ENCODE measurements at regions not wholly inside any gene's neighbourhood (a gene's known extent, or its start where the extent isn't known, plus 50 kb on each side); places are given as distances from the start of the nearest gene placed in this dataset.

DNA sequence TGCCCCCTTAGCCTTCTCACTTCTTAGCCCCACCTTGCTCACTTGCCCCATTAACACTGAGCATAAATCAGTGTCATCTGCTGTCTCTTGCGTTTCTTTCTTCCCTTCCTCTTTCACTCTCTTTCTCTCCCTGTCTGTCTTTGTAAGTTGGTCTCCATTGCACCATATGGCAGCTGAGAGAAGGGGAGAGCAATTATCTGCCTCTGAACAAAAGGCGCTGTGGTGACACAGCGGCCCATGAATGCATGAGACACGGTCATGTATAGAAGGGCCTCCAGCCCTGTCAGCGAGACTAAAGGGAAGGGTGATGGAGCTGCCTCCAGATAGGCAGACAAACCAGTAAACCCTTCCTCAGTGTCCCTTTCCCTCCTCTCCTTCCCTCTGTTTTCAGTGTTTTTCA, 88.8 kb upstream of the PCDH18 start:
- no peak for DNase-seq

DNA sequence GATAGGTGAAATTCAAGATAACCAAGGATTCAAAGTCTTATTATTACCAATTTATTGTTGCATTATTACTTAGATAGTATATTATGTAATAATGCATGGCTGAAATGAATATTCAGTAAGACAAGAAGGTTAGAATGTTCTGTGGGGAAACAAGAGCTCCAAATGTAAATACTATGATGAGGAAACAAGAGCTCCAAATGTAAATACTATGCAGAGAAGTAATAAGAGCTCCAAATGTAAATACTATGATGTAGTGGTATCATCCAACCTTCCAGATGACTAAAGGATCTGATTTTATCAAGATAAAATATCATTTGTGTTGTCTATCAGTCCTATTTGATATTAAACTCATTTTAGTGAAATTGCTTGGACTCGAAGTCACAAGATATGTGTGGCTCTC, 82.2 kb upstream of the PCDH18 start:
- DNase-seq, result no peak

DNA sequence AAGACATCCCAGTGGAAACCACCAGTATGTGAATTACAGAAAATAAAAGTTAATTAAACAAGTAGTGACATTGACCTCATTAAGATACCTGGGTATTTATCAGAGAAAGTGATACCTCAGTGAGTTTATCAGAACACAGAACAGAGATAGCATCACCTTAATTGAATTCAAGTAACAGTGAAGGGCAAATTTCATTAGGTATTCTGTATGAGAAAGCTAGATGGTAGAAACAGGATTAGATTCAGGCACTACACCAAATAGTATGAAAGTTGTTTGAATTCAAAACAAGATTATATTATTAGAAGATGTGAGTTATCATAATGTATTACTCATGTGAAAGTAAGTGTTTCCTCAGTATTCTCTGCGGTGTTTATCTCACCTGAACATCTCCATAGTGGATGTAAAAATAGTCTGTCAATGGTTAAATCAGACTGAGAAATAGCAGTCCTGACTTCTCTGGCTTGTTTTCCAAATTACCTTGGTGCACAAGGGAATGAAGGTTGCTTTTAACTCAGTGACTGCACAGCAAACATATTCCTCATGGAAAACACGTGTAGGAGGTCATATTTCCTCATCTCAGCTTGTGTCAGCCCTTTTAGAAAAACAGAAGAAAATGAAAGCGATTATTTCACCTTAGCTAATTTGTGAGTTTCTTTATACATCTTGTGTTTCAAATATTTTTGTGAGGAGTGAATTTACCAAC, 79.9 kb upstream of the PCDH18 start:
- DNase-seq, result no peak

DNA sequence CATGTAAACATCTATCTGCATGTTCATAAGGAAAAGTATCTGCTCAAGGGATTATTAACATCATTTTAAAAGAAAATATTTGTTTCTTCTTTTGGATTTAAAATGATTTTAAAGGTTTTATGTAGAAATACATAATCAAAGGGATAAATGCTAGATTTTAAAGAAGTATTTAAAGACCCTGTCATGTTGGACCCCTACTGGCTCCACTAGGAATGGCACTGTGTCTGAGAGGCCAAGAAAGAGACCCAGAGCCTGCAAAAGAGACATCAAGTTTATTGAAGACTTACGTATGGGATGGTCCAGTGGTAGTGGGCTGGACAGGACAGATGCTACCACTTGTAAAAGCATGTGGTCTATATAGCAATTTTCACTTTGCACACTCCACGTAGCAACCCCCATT, 78.7 kb upstream of the PCDH18 start:
- DNase-seq, result no peak

DNA sequence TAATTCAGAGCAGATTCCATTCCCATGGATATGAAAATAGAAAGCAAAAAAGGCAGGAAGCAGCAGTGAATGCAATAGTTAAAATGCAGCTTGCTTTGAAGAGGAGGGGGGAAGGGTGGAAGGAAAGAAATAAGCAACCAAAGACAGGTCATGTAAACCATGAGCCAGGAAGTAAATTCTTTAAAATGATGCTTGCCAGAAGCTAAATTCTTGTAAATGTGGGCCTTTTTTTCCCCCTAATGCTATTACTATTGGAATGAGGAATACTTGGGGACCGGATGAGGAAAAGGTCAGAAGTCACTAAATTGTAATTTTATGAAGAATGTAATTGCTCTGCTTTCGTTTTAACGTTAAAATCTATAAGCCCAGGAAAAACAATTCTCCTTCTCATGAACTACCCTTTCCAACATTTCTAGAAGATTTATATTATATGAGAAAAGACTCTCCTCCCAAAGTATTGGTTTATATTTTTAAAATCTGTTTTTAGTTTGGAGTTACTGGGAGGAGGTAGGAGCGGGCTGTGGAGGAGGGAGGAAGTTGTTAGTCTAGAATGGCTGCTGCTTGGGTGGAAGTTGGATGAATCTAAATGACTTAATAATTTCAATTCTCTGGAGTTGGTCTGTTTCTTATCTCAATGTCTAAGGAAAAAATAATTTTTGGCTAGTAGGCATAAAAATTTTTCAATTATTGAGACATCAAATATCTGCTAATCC, 77.6 kb upstream of the PCDH18 start:
- DNase-seq, result no peak

DNA sequence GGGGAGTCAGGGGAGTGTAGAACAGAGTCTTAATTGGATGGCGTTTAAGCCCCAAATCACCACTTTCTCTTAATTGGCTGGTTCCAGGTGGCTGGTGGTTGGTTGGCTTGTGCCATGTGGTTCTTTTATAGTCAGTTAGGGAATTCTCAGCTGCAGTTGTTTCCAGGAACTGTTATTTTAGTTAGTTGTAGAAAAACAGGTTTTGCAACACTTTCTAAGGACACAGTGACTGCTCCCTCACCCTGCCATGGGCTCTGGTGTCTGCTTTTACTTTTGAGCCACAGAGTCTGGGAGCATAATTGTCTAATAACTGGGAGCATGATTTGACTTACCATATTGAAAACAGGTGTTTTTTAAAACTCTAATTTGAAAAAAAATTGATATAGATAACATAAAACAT, 75.8 kb upstream of the PCDH18 start:
- DNase-seq, result no peak

DNA sequence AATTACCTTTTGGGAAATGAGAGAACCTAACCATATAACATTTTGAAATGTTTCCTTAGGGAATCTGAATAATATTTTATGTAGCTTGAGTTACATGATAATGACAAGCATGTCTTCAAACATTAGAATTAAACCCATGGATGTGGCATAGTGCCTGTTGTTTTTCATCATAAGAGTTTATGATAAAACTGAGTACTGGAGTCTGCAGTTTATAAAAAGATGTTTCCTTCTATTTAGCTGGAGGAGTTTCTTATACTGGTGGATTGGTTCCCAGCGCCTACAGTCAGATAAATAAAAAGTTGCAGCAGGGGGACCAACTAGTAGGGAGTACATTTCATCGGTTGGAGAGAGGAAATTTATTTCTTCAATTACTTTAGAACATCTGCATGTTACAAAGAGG, 70.1 kb upstream of the PCDH18 start:
- no peak for DNase-seq

DNA sequence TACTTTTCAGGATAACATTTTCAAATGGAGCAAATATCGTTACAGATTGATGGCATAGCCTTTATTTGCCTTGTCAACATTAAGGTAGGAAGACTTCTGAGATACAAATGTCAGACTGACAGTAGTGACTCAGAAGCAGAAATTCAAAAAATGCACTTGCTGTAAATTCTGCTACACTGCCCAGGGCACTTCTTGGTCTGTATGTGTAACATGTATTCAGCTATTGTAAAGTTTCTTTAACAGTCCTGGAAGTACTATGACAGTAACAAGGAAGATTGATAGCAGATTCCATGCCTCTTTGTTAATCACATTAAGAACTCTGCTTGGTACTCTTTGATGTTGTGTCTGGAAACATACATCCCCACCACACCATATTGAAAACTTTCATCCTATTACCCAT, 69.6 kb upstream of the PCDH18 start:
- DNase-seq, result no peak

DNA sequence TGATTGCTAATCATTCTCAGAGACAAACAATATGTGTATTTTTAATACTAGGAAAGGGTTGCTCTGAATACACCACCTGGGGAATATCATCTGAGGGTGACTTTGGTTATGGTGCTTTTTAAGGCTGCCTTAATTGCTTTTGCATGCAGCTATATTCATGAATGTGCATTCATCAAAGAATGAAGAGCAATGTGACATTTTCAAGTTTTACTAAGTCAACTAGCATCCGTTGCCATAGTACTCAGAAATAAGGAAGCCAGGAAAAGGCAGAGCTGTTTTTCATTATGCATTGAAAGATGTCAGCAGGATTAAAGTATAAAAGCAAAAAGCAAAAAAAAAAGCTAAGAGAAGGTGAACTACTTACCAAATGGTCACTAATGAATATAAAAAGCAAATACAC, 67.4 kb upstream of the PCDH18 start:
- DNase-seq, result no peak

DNA sequence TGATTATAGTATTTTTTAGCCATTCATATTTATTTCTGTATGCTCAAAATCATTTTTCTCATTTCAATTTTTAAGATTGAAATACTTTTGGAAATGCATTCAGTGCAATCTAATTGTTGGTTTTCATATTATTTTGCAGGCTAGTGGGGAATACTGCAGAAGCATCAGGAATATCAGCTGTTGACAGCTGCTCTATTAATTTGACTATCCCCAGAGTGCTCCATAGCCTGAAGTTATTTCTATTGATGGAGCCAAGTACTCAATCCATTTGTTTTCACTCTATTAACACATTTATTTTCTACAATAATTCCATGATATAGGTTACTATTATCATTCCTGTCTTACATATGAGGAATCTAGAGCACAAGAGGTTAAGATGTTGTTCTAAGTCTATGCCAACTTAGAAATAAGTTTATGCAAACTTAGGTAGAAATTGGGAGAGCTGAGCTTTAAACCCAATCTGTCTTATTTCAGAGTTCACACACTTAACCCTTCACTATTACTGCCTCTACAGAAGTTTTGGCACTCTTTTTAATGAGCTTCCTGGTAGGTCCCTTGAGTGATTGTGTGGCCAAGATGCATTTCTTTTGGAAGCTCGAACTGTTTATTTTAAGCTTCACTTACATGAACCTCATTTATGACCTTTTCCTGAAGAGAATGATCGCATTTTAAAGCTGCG, 65.6 kb upstream of the PCDH18 start:
- no peak for DNase-seq

DNA sequence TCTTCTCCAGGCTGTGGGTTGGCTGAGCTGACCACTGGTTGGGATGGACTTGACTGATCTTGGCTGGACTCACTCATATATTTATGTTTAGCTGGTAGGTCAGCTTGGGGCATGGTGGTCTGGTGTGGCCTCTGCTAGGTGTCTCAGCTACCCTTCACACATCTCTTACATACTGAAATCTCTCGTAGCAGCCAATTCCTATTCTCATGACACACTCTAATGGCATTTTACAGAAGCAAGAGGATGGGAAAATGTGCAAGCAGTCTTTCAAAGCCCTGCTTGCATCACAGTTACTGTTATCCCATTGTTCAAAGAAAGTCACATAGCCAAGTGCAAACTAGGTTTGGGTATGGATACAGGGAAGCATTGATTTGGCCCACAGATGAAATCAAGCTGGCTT, 55.5 kb upstream of the PCDH18 start:
- no peak for DNase-seq

DNA sequence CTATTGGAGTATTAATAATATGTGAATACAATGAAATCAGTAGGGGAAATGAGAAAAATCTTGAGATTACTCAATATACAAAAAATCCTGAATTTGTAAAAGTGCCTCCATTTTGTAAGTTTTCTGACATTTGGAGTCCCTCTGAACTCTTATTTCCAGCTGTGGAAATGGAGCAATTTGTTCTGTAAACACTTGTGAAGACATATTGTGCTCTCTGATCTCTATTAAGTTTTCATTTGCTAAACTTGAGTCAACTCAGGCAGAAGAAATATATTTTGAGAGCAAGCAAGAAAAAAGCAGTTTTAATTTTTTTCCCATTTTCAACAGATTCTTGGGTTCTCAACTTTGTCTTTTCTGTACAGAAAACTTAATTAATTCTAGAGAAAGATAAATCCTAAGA, 51.4 kb upstream of the PCDH18 start:
- no peak for DNase-seq

Data from CD4-positive, alpha-beta T cell treated with Interleukin-17A for 4 hours (primary cell).